Retina (tissue), 1 donor: ENCODE measurements at regions not wholly inside any gene's neighbourhood (a gene's known extent, or its start where the extent isn't known, plus 50 kb on each side); places are given as distances from the start of the nearest gene placed in this dataset.
A peak's percentile ranks its signal among the peaks of the same experiment; 100 is the strongest.

ENCODE experiments used
- DNase-seq: peaks from one replicate; pipeline ENCODE4 v3.0.0-alpha.2; 2016

GRCh38 chr15:31925541-31925940 is 104.8 kb upstream of the CHRNA7 start:
- DNase-seq, result no peak

DNA sequence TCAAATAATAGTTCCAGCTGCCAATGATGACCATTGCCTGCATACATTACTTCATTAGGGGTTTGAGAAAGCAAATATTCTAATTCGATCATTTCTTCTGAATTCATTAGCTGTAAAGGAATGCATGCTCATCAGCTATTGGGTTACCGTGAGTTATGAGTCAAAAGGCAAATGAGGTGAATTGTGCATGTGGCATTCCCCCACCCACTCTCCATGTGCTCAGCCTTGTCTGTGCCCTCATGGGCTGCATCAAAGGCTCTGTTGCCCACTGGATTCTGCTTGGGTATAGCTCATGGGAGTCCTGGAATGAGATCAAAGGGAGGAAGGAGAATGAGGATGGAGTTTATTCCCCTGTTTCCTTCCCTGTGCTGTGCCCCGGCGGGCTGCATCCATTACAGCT is 99.3 kb upstream of the CHRNA7 start:
- no peak for DNase-seq

GRCh38 chr15:31932576-31932975 is 97.7 kb upstream of the CHRNA7 start:
- DNase-seq, result no peak

DNA sequence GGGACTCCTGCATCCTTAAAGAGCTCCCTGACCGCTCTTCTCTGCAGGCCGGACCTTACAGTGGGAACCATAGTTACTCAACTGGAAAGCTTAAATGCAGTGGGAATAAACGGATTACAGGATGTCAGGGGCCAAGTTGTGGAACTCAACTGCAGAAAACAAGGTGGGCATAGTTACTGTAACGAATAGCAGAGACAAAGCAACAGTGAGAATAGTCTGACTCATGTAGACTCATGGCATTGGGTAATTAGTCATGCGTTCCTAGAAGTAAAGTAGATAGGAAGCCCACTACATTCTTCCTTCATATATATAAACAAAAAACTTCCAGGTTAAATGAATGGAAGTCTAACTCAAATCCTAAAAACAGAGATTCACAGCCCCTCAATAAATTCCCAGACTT is 95.5 kb upstream of the CHRNA7 start:
- no peak for DNase-seq

- no peak for DNase-seq
Observed at GRCh38 chr15:31953478-31953877, 76.8 kb upstream of the CHRNA7 start.

DNA sequence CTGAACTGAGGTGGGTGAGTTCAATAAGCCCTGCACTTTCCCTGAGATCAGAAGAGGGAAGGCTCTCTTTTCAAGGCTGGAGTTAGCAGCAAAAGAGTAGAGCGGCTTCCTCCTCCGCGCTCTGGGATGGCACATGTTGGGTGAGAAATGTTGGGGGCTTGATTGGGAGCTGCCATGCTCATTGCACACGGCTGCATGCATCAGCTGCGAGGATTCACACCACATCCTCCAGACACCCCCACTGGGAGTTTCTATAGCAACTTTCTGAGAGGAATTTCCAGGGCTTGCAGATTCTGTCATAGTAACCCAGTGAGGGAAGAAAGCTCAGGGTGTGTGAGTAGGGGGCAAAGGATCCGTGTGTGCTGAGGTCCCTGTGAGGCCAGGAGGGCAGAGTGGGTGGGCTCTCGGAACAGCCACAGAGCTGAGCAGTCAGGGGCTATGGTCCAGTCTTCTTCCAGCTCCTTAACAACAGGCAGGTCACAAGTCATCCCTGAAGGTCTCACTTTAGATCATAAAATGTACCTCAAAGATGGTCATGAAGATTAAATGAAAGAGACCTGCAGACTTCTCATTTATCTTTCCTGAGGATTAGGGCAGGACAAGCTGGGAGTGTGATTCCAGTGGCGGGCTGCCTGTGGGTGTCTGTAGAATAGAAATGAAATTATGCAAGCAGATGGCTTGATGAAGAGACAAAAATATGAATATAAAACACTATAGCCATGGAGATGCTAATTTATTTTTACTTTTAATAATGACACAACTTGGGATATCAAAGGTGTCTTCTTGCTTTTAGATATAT is 75.7 kb upstream of the CHRNA7 start:
- DNase-seq, result no peak

DNA sequence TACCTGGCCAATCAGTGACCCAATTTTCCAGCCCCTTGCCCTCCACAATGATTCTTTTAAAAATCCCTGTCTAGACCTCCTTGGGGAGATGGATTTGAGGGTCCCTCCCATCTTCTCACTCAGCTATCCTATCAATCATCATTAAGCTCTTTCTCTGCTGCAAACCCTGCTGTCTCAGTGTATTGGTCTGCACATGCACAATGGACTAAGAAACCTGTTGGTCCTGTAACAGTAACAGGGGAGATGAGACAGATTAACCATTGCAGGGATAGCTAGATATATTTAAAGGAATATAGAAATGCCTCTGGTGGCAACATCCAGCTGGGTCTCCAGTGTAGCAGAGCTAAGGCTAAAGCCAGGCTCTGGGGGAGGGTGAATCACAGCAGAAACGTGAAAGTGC is 74.6 kb upstream of the CHRNA7 start:
- DNase-seq, result no peak

DNA sequence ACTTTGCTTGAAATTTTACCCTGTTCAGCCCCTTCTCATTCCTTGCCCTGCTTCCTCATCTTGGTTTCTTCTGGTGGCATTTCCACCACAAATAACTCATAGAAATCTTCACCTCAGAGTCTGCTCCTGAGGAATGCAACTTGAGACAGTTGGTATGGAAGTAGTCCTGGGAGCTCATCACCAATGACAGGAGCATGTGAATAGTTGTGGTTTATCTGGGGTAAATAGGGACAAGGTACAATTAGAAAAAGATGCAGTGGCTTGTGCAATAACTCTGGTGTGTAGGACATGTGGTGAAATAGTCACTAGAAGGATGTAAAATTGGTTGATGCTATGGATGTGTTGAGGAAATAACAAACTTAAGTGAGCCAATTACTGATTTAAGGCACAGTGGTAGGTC is 72.7 kb upstream of the CHRNA7 start:
- no peak for DNase-seq

DNA sequence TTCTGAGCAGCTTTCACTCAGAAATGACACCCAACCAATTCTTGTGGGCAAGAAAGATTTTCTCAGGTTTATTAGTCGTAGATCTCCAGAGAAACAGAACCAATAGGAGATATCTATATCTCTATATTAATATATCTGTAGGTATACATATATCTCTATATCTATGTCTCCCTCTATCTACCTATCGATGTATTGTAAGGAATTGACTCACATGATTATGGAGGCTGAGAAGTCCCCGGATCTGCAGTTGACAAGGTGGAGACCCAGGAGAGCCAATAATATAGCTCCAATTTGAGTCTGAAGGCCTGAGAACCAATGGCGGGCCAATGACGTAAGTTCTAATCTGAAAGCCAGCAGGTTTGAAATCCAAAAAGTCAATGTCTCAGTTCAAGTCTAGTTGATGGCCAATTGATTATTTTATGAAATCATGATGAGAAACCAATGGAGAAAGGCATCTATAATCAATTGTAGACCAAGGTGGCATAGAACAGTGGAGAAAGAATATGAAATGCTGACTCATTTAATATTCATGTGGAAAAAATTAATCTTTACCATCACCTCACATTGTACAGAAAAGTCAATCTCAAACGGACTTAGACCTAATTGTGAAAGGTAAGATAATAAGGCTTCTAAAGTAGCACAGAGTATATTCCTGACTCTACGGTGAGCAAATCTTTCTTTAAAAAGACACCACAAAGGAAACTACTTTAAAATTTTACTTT is 65.6 kb upstream of the CHRNA7 start:
- no peak for DNase-seq

DNA sequence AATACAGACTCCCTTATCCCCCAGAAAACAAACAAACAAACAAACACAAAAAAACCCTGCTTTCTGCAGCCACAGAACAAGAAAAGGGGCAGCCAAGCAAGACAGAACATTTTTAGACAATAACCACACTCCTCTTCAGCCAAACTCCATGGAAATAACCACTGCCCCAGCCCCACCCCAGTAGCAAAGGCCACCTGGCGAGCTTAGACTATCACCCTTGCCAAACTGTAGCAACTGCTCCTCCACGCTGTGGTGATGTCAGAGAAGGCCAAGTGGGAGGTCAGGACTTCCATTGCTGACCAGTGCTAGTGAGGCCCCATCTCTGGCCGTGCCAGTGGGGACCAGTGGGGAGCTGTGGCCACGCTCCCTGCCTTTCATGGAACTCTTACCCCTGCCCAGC is 60.3 kb upstream of the CHRNA7 start:
- DNase-seq, result no peak

DNA sequence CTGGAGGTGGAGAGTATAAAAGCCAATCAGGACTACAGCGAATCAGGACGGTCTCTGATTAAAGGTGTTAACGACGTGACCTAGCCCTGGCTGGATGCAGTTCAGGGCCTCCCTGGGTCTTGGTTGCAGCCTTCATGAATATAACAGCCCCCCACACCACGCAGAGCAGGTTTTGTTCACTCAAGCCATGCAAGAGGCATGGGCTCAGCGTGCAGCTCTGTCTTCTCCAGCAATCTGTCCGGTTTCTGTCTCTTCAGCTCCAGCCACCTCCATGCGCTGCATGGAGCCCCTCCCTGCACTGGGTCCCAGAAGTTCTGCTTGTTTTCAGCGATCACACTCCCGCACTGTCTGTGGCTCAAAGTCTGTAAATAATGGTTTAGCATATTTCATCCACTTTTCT is 57.1 kb upstream of the CHRNA7 start:
- no peak for DNase-seq

GRCh38 chr15:31974154-31974794 is 56.0 kb upstream of the CHRNA7 start:
- DNase-seq, result no peak

DNA sequence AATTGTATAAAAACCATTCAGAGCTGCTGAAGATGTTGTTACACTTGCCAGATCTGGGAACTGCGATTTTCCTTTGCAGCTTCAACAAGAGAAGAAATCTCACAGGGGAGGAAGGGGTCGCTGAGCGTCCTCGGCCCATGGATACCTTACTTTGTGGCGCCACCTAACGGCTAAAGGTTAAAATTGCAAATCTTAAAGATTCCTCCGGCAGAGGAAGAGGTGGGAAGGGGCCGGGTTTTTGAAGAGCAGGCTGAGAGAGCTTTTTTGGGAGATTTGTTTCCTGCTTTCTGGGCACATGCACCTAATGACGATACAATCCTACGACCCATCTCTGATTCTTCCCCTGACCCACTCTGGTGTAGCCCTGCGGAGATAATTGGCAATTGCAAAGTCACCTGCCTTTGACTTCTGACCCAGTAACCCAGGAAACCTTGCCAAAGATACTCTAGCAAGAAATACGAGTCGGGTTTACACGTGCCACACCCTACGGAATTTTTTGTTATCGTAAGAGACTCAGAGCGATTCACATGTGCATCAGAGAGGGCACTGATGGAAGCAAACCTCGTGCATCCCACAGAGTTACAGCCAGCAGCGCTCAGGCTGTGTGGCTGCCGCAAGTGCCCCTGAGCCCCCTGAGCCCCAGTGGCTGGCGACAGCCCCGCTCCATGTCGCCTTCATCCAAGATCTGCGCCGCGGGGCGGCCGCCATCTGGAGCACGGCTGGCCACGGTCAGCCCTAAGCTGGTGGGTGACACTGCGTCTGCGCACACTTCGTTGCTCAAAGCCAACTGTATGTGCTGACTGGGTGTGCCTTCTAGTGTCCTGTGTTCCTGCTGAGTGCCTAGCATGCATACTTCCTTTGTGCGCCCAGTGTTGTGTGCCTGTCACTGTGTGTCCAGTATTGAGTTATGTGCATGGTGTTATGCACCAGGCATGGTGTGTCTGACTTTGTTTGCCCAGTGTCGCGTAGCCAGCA is 55.2 kb upstream of the CHRNA7 start:
- DNase-seq, result peak; percentile 85

DNA sequence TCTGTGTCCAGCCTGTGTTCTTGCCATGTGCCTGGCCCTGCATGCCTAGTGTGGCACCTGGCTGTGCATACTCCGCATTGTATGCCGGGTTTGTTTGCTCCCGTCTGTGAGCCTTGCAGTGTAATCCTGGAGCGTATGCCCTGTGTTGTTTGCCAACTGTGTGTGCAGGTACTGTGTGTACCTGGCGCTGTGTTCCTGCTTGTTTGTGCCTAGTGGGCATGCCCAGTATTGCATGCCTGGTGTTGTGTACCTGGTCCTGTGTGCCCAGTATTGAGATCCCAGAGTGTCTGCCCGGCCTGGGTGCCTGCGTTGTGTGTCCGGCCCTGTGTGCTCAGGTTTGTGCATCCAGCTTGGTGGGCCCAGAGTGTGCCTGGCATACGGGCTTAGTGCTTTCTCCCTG is 54.5 kb upstream of the CHRNA7 start:
- DNase-seq, result peak; percentile 32

- no peak for DNase-seq
Observed at GRCh38 chr15:31977138-31977537, 53.2 kb upstream of the CHRNA7 start.

DNA sequence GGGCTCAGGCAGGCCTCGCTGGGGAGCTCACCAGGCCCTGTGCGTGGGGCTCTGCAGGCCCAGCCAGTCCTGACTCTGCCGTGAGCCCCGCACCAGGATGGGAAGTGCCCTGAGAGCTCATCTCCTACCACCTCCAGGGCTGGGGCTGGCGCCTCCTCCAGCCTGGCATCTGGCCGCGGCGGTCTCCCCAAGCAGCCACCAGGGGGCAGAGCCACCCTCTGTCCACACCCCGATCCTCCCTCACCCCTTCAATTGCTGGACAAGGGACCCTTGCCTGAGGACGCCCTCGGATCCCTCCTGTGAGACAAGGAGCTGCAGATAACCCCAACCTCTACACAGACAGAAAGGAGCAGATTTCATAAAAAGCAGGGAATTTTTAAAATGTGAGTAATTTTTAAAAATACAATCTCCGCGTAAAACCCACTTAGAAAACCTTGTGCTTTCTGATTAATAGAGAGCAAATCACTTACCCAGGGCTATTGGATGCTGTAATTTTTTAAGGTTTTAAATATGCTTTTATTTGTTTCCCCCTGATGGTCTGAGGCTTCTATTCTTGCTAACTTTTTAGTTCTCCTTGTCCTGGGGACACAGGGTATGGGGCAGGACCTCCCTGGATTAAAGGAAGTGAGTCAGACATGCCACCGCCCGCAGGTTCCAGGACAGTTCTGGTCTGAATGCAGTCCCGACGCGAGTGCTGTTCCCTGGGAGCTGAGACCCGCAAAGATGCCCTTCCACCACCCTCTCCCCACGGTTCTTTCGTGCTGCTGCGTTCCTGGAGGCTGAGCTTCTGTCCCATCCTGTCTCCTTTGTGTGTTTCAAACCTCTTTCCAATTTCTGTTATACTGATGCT is 52.3 kb upstream of the CHRNA7 start:
- DNase-seq, result peak; percentile 88
